ENCODE measurements at regions not wholly inside any gene's neighbourhood (a gene's known extent, or its start where the extent isn't known, plus 50 kb on each side); places are given as distances from the start of the nearest gene placed in this dataset.

- H3K36me3 ChIP-seq (ENCODE audit: control insufficient read depth, insufficient read depth, low read length), result no peaks in the 10 kb centered on the region
- no peaks in the 10 kb centered on the region for H3K79me2 ChIP-seq (ENCODE audit: control insufficient read depth, insufficient read depth, low read length)
- H3K9me3 ChIP-seq (ENCODE audit: control insufficient read depth, insufficient read depth, low read depth, low read length), result no peaks in the 10 kb centered on the region
- no peak overlapping the region for H3K27ac ChIP-seq (ENCODE audit: insufficient read depth, low read length)
- H2AFZ ChIP-seq (ENCODE audit: low read length), result no peak overlapping the region
- no peaks in the 10 kb centered on the region for H4K20me1 ChIP-seq (ENCODE audit: control insufficient read depth, extremely low read depth, insufficient read depth, low read length)
- no peaks in the 10 kb centered on the region for H3K4me1 ChIP-seq (ENCODE audit: control insufficient read depth, extremely low read depth, insufficient read depth, low read length)
- TF ChIP-seq CTCF (conservative IDR thresholded peaks at IDR 0.05 in 1 of 2, IDR thresholded peaks at IDR 0.05 in 1 of 2; ENCODE audit: low read depth in 1 of 2, low read length in 2 of 2) (no peak), EZH2 (IDR thresholded peaks at IDR 0.05; ENCODE audit: low read length, missing control alignments) (no peak)
- no peak overlapping the region for H3K9ac ChIP-seq (ENCODE audit: insufficient read depth, low read length)
- H3K4me3 ChIP-seq (replicated peaks in 1 of 4; ENCODE audit: control extremely low read depth in 1 of 4, insufficient read depth in 1 of 4, low read depth in 3 of 4, low read length in 4 of 4), result no peak overlapping the region
- no peaks in the 10 kb centered on the region for H3K27me3 ChIP-seq (ENCODE audit: control insufficient read depth, insufficient read depth, low read length)
- no peak for DNase-seq (ENCODE audit: low read depth in 2 of 2)
- no peak overlapping the region for H3K4me2 ChIP-seq (ENCODE audit: extremely low read depth, insufficient read depth, low read length)
Observed at GRCh38 chr2:223117533-223117932, 65.5 kb downstream of the KCNE4 start.

GRCh38 chr2:223121283-223121682 lies 69.3 kb downstream of the KCNE4 start:
- Histone ChIP-seq H3K79me2 (ENCODE audit: control insufficient read depth, insufficient read depth, low read length) (no peaks in the 10 kb centered on the region), H3K9ac (ENCODE audit: insufficient read depth, low read length) (no peak overlapping the region), H4K20me1 (ENCODE audit: control insufficient read depth, extremely low read depth, insufficient read depth, low read length) (no peaks in the 10 kb centered on the region), H3K9me3 (ENCODE audit: control insufficient read depth, insufficient read depth, low read depth, low read length) (no peaks in the 10 kb centered on the region), H3K4me2 (ENCODE audit: extremely low read depth, insufficient read depth, low read length) (no peak overlapping the region), H3K36me3 (ENCODE audit: control insufficient read depth, insufficient read depth, low read length) (no peaks in the 10 kb centered on the region), H3K4me1 (ENCODE audit: control insufficient read depth, extremely low read depth, insufficient read depth, low read length) (no peaks in the 10 kb centered on the region), H3K27ac (ENCODE audit: insufficient read depth, low read length) (no peak overlapping the region), H3K4me3 (replicated peaks in 1 of 4; ENCODE audit: control extremely low read depth in 1 of 4, insufficient read depth in 1 of 4, low read depth in 3 of 4, low read length in 4 of 4) (no peak overlapping the region), H3K27me3 (ENCODE audit: control insufficient read depth, insufficient read depth, low read length) (no peaks in the 10 kb centered on the region), H2AFZ (ENCODE audit: low read length) (no peak overlapping the region)
- TF ChIP-seq CTCF (conservative IDR thresholded peaks at IDR 0.05 in 1 of 2, IDR thresholded peaks at IDR 0.05 in 1 of 2; ENCODE audit: low read depth in 1 of 2, low read length in 2 of 2) (no peak), EZH2 (IDR thresholded peaks at IDR 0.05; ENCODE audit: low read length, missing control alignments) (no peak)
- no peak for DNase-seq (ENCODE audit: low read depth in 2 of 2)

GRCh38 chr2:223122781-223123180 lies 70.8 kb downstream of the KCNE4 start:
- Histone ChIP-seq H3K27me3 (ENCODE audit: control insufficient read depth, insufficient read depth, low read length) (no peaks in the 10 kb centered on the region), H3K79me2 (ENCODE audit: control insufficient read depth, insufficient read depth, low read length) (no peaks in the 10 kb centered on the region), H3K9ac (ENCODE audit: insufficient read depth, low read length) (no peak overlapping the region), H3K9me3 (ENCODE audit: control insufficient read depth, insufficient read depth, low read depth, low read length) (no peaks in the 10 kb centered on the region), H3K27ac (ENCODE audit: insufficient read depth, low read length) (no peak overlapping the region), H2AFZ (ENCODE audit: low read length) (no peak overlapping the region), H4K20me1 (ENCODE audit: control insufficient read depth, extremely low read depth, insufficient read depth, low read length) (no peaks in the 10 kb centered on the region), H3K4me2 (ENCODE audit: extremely low read depth, insufficient read depth, low read length) (no peak overlapping the region), H3K4me3 (replicated peaks in 1 of 4; ENCODE audit: control extremely low read depth in 1 of 4, insufficient read depth in 1 of 4, low read depth in 3 of 4, low read length in 4 of 4) (no peak overlapping the region), H3K36me3 (ENCODE audit: control insufficient read depth, insufficient read depth, low read length) (no peaks in the 10 kb centered on the region), H3K4me1 (ENCODE audit: control insufficient read depth, extremely low read depth, insufficient read depth, low read length) (no peaks in the 10 kb centered on the region)
- no peak for DNase-seq (ENCODE audit: low read depth in 2 of 2)
- TF ChIP-seq EZH2 (IDR thresholded peaks at IDR 0.05; ENCODE audit: low read length, missing control alignments), result no peak
- TF ChIP-seq CTCF (conservative IDR thresholded peaks at IDR 0.05 in 1 of 2, IDR thresholded peaks at IDR 0.05 in 1 of 2; ENCODE audit: low read depth in 1 of 2, low read length in 2 of 2), result no peak

All from fibroblast of lung (primary cell).